B cell (primary cell): ENCODE measurements at regions not wholly inside any gene's neighbourhood (a gene's known extent, or its start where the extent isn't known, plus 50 kb on each side); places are given as distances from the start of the nearest gene placed in this dataset.

Experiments used
- EZH2 ChIP-seq: IDR thresholded peaks from 2 replicates; pipeline ENCODE4 v1.6.1; 2012; ENCODE audit warnings: borderline replicate concordance, low read depth, mild to moderate bottlenecking, moderate library complexity, low read length; ENCODE audit not compliant: insufficient read depth, poor library complexity, severe bottlenecking
- TF ChIP-seq, protein P1 (sequence below): fragments of 200-600 bp; IDR thresholded peaks from one replicate; pipeline ENCODE4 v1.8.0; 2022; ENCODE audit warnings: antibody characterized with exemption, mild to moderate bottlenecking

DNA sequence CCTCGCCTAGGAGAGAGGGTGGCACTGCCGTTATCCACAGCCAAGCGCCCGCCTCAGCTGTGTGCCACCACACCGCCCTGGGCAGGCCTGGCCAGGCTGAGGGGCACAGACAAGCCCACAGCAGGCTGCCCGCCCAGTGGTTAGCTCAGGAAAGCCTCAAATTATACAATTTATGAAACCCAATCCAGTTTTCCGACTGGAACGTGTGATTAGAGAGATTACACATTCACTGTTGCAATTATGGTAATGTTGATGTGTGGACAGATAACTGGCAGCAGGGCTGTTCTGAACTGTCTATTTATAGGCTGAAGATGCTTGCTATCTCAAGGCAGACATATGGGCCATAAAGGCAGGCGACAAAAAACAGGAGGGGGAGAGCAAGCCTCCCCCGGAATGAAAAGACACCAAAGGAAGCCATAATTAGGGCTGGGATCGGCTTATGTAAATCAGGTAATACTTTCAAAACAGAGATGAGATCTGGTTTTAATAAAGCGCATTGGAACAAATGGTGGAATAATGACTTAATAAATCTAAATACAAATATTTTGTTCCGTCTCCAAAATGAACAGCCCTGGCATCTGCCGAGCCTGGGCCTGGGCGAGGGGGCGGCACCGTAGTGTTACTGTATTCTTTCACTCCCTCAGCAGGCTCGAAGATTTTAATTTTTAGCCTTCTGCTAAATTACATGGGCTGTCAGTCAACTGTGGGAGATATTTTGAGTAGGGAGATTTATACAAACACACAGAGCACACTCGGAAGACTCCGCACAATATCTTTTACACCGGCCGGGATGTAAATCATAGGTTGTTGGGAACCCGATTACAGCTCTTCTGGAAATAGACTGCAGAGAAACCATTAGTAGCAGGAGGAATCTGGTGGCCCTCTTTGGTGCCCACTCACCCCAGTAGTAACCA is 103.1 kb upstream of the TLE3 start:
- no peak for TF ChIP-seq EZH2
- TF ChIP-seq, protein P1, sequence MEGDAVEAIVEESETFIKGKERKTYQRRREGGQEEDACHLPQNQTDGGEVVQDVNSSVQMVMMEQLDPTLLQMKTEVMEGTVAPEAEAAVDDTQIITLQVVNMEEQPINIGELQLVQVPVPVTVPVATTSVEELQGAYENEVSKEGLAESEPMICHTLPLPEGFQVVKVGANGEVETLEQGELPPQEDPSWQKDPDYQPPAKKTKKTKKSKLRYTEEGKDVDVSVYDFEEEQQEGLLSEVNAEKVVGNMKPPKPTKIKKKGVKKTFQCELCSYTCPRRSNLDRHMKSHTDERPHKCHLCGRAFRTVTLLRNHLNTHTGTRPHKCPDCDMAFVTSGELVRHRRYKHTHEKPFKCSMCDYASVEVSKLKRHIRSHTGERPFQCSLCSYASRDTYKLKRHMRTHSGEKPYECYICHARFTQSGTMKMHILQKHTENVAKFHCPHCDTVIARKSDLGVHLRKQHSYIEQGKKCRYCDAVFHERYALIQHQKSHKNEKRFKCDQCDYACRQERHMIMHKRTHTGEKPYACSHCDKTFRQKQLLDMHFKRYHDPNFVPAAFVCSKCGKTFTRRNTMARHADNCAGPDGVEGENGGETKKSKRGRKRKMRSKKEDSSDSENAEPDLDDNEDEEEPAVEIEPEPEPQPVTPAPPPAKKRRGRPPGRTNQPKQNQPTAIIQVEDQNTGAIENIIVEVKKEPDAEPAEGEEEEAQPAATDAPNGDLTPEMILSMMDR = no peak
